Pancreas (tissue), 10 donors: ENCODE measurements at regions not wholly inside any gene's neighbourhood (a gene's known extent, or its start where the extent isn't known, plus 50 kb on each side); places are given as distances from the start of the nearest gene placed in this dataset.
"Not testable (repeated sequence)": the region's sequence is repeated elsewhere in the genome, so short reads cannot be mapped to it uniquely, and the experiment has no call there.

Experiments used
- ATAC-seq, 4 donors: fragments of 200-7000 bp; cut with Tn5 transposase; one replicate each; pipeline versions ENCODE4 v1.8.0 to v1.9.1; 2020; ENCODE audit warnings: mild to moderate bottlenecking in 4 of 4, moderate library complexity in 4 of 4
- DNase-seq, 6 donors: peaks; one replicate each; pipeline ENCODE4 v3.0.0-alpha.2; 2020
- FAIRE-seq: peaks from 2 replicates; lab custom pipeline; 2012; peaks lifted over from hg19 to GRCh38; lab: Jason Lieb, UNC
- H3K27ac ChIP-seq, 4 donors: fragments of 200-600 bp; sonication (generic); 1 replicate in 3 of 4; 2 replicates in 1 of 4; pipeline versions ENCODE4 v1.5.0 to v1.8.0; 2020
- H3K27me3 ChIP-seq, 4 donors: fragments of 200-600 bp; one replicate each; pipeline ENCODE4 v1.8.0; 2021
- H3K36me3 ChIP-seq, 3 donors: fragments of 200-600 bp; sonication (generic) in 1 of 3; one replicate each; pipeline versions ENCODE4 v1.5.0 to v1.8.0; 2020 to 2021
- H3K4me1 ChIP-seq, 3 donors: fragments of 200-600 bp; one replicate each; pipeline ENCODE4 v1.8.0; 2021
- H3K4me3 ChIP-seq, 4 donors: fragments of 200-600 bp; sonication (generic) in 2 of 4; one replicate each; pipeline versions ENCODE4 v1.5.0 to v1.8.0; 2020 to 2021
- H3K9me3 ChIP-seq, 4 donors: fragments of 200-600 bp; one replicate each; pipeline ENCODE4 v1.8.0; 2021
- CTCF ChIP-seq, 4 donors: fragments of 200-600 bp; sonication (generic) in 3 of 4; IDR thresholded peaks; one replicate each; pipeline versions ENCODE4 v1.5.0 to v1.8.0; 2021; ENCODE audit warnings: antibody characterized with exemption in 4 of 4
- WGBS, 2 donors: extraction: QIAGEN DNeasy Blood & Tissue Kit; methylation state at CpG; one replicate each; pipeline ENCODE4 v1.1.7; 2013; 5-methylcytosine and 5-hydroxymethylcytosine counted together
- intact Hi-C, 3 donors: fragments of 100-400 bp; cut with DNase I; formaldehyde crosslinking; loops; one replicate each; pipeline versions ENCODE4 v1.11.1 to v1.14.2; 2022
- donor health status: healthy with polysubstance abuse.
- donor health status: DM: no; HTN: no; CAD: no; lungs with moderate emphysema.
- donor health status: DM: no; HTN: no; CAD: no.
- donor health status: control.
- donor health status: control.
- donor health status: Bipolar disorder and iron deficiency.
- donor health status: DM: yes; HTN: yes; CAD: no.
- donor health status: DM: no; HTN: no; CAD: no.
- donor health status: DM: no; HTN: no; CAD: no.
- donor health status: DM: yes; HTN: yes; CAD: no.

- no peak for TF ChIP-seq CTCF (IDR thresholded peaks at IDR 0.05)
- Histone ChIP-seq H3K4me3 (no peak overlapping the region), H3K27ac (no peak overlapping the region), H3K4me1 (no peaks in the 10 kb centered on the region), H3K36me3 (no peaks in the 10 kb centered on the region), H3K27me3 (no peaks in the 10 kb centered on the region), H3K9me3 (no peaks in the 10 kb centered on the region)
- intact Hi-C loops: no loop called here
- no peak for DNase-seq
- no peak for FAIRE-seq
- 53 to 68% methylated on average over 2 of the region's 2 CpGs for WGBS, 2 donors
- no peak for ATAC-seq
Observed at GRCh38 chr7:34575006-34575405, 83.0 kb upstream of the NPSR1 start.

GRCh38 chr7:34577934-34578333, 80.1 kb upstream of the NPSR1 start:
- WGBS, 2 donors: 91 to 100% methylated on average over 1 of the region's 1 CpG
- not testable (repeated sequence) for FAIRE-seq, H3K36me3 ChIP-seq

GRCh38 chr7:34581698-34582097, 76.3 kb upstream of the NPSR1 start:
- H3K9me3 ChIP-seq, FAIRE-seq, H3K4me3 ChIP-seq, intact Hi-C loops, ATAC-seq, H3K27ac ChIP-seq, H3K27me3 ChIP-seq, H3K4me1 ChIP-seq, H3K36me3 ChIP-seq, DNase-seq: not testable (repeated sequence)
- WGBS, 2 donors: 83 to 88% methylated on average over 6 of the region's 6 CpGs

More at GRCh38 chr7:34577934-34578333, 80.1 kb upstream of the NPSR1 start:
- DNase-seq, H3K9me3 ChIP-seq, intact Hi-C loops, H3K27ac ChIP-seq, H3K4me1 ChIP-seq, H3K27me3 ChIP-seq, H3K4me3 ChIP-seq, ATAC-seq: not testable (repeated sequence)

- no peaks in the 10 kb centered on the region for H3K27me3 ChIP-seq
- no peak overlapping the region for H3K27ac ChIP-seq
- H3K9me3 ChIP-seq: no peaks in the 10 kb centered on the region
- intact Hi-C loops: no loop called here
- H3K4me3 ChIP-seq: no peak overlapping the region
- no peak for ATAC-seq
- TF ChIP-seq CTCF (IDR thresholded peaks at IDR 0.05): no peak
- H3K4me1 ChIP-seq: no peaks in the 10 kb centered on the region
- 83 to 92% methylated on average over 6 of the region's 6 CpGs for WGBS, 2 donors
- H3K36me3 ChIP-seq: no peaks in the 10 kb centered on the region
- no peak for DNase-seq
- no peak for FAIRE-seq
Observed at GRCh38 chr7:34584526-34584925, 73.5 kb upstream of the NPSR1 start.

GRCh38 chr7:34596887-34597286, 61.1 kb upstream of the NPSR1 start:
- H3K36me3 ChIP-seq: no peaks in the 10 kb centered on the region
- no peak for ATAC-seq

More at GRCh38 chr7:34596887-34597286, 61.1 kb upstream of the NPSR1 start:
- intact Hi-C loops: no loop called here
- FAIRE-seq (no peak), DNase-seq (no peak)
- Histone ChIP-seq H3K4me3 (no peak overlapping the region), H3K9me3 (no peaks in the 10 kb centered on the region), H3K4me1 (no peaks in the 10 kb centered on the region), H3K27ac (no peak overlapping the region), H3K27me3 (no peaks in the 10 kb centered on the region)
- no peak for TF ChIP-seq CTCF (IDR thresholded peaks at IDR 0.05)
- WGBS, 2 donors: 58 to 70% methylated on average over 2 of the region's 2 CpGs
